SK-N-SH (cell line): ENCODE measurements at regions not wholly inside any gene's neighbourhood (a gene's known extent, or its start where the extent isn't known, plus 50 kb on each side); places are given as distances from the start of the nearest gene placed in this dataset.
"Not testable (repeated sequence)": the region's sequence is repeated elsewhere in the genome, so short reads cannot be mapped to it uniquely, and the experiment has no call there.

Source experiments
- CTCF ChIA-PET: fragments of 300-600, 350-600 bp; formaldehyde crosslinking; extraction: SDS; loops from one replicate; lab custom pipeline; 2021; lab: Yijun Ruan, JAX
- POLR2A ChIA-PET: fragments of 350-600 bp; sonication (Branson Sonifier 250); formaldehyde crosslinking; extraction: SDS; loops from one replicate; lab custom pipeline; 2020; ENCODE audit warnings: antibody characterized with exemption, inconsistent platforms; lab: Yijun Ruan, JAX
- DNase-seq: peaks from one replicate; pipeline ENCODE4 v3.0.0; 2012
- H2AFZ ChIP-seq: fragments of 200-600 bp; sonication (generic); 2 replicates; pipeline ENCODE4 v1.8.1; 2016; ENCODE audit warnings: antibody characterized with exemption, mild to moderate bottlenecking, low read depth
- H3F3A ChIP-seq: fragments of 200-600 bp; sonication (generic); replicated peaks from 2 replicates; pipeline ENCODE3; 2016; ENCODE audit warnings: antibody characterized with exemption, mild to moderate bottlenecking; ENCODE audit not compliant: insufficient read depth
- H3K27ac ChIP-seq, 2 experiments: fragments of 200-500 bp in 1 of 2; fragments of 200-600 bp in 1 of 2; sonication (Bioruptor generic) in 1 of 2; sonication (generic), shearing (Covaris generic) in 1 of 2; 2 replicates each; pipeline versions ENCODE4 v1.5.1 to v1.6.1; 2014 to 2016; ENCODE audit warnings: low read depth in 2 of 2, inconsistent platforms in 1 of 2, low read length in 1 of 2, mild to moderate bottlenecking in 1 of 2, mixed read lengths in 1 of 2
- H3K27me3 ChIP-seq: fragments of 200-600 bp; sonication (generic), shearing (Covaris generic); 2 replicates; pipeline ENCODE4 v1.6.1; 2016; ENCODE audit warnings: mixed run types; ENCODE audit not compliant: insufficient read depth
- H3K36me3 ChIP-seq, 2 experiments: fragments of 200-500 bp in 1 of 2; fragments of 200-600 bp in 1 of 2; sonication (Bioruptor generic) in 1 of 2; sonication (generic) in 1 of 2; replicated peaks in 1 of 2; 2 replicates each; pipeline versions ENCODE3 to v1.5.1; 2014 to 2016; ENCODE audit warnings: low read length in 1 of 2, mild to moderate bottlenecking in 1 of 2; ENCODE audit not compliant: insufficient read depth in 2 of 2, control insufficient read depth in 1 of 2
- H3K4me1 ChIP-seq, 2 experiments: fragments of 200-500 bp in 1 of 2; fragments of 200-600 bp in 1 of 2; sonication (Bioruptor generic) in 1 of 2; sonication (generic), shearing (Covaris generic) in 1 of 2; 2 replicates each; pipeline versions ENCODE4 v1.5.1 to v1.6.1; 2014 to 2016; ENCODE audit warnings: low read depth in 1 of 2, low read length in 1 of 2, mixed run types in 1 of 2; ENCODE audit not compliant: insufficient read depth in 2 of 2, control insufficient read depth in 1 of 2
- H3K4me2 ChIP-seq: fragments of 200-600 bp; sonication (generic), shearing (Covaris generic); 2 replicates; pipeline ENCODE4 v1.6.1; 2017; ENCODE audit warnings: mixed run types
- H3K4me3 ChIP-seq, 2 experiments: fragments of 200-500 bp in 1 of 2; fragments of 200-600 bp in 1 of 2; sonication (Bioruptor generic) in 1 of 2; sonication (generic), shearing (Covaris generic) in 1 of 2; 2 replicates each; pipeline versions ENCODE4 v1.5.1 to v1.8.1; 2014 to 2016; ENCODE audit warnings: low read depth in 2 of 2, inconsistent platforms in 1 of 2, low read length in 1 of 2, mild to moderate bottlenecking in 1 of 2, mixed read lengths in 1 of 2, moderate library complexity in 1 of 2
- H3K79me2 ChIP-seq: fragments of 200-600 bp; sonication (generic); 2 replicates; pipeline ENCODE4 v1.8.1; 2017; ENCODE audit warnings: mild to moderate bottlenecking; ENCODE audit not compliant: insufficient read depth
- H3K9ac ChIP-seq: fragments of 200-600 bp; sonication (generic); 2 replicates; pipeline ENCODE4 v1.6.1; 2017; ENCODE audit warnings: mixed run types
- H3K9me2 ChIP-seq: fragments of 200-600 bp; sonication (generic); 2 replicates; pipeline ENCODE4 v1.6.1; 2017; ENCODE audit warnings: mixed run types
- H3K9me3 ChIP-seq: fragments of 200-600 bp; sonication (generic); 2 replicates; pipeline ENCODE4 v1.6.1; 2017; ENCODE audit warnings: mixed run types, mild to moderate bottlenecking, moderate library complexity
- H4K20me1 ChIP-seq: fragments of 200-600 bp; sonication (generic); 2 replicates; pipeline ENCODE4 v1.6.1; 2017; ENCODE audit warnings: mild to moderate bottlenecking, mixed run types; ENCODE audit not compliant: insufficient read depth
- ELF1 ChIP-seq: IDR thresholded peaks from 2 replicates; pipeline ENCODE4 v1.4.0; 2012
- EP300 ChIP-seq, 2 experiments: IDR thresholded peaks; 2 replicates each; pipeline versions ENCODE4 v1.4.0 to v1.6.1; 2012; ENCODE audit warnings: borderline replicate concordance in 1 of 2, low read depth in 1 of 2, low read length in 1 of 2
- GABPA ChIP-seq: IDR thresholded peaks from 2 replicates; pipeline ENCODE4 v1.4.0; 2012; ENCODE audit warnings: low read depth, mild to moderate bottlenecking
- GATA2 ChIP-seq: sonication (generic); formaldehyde crosslinking; IDR thresholded peaks from 2 replicates; pipeline ENCODE4 v1.5.0; 2020; ENCODE audit warnings: mild to moderate bottlenecking, missing genetic modification reagents
- IRF3 ChIP-seq: fragments of 150-350 bp; IDR thresholded peaks from 2 replicates; pipeline ENCODE4 v1.6.1; 2016; ENCODE audit warnings: mild to moderate bottlenecking, low read depth, low read length
- MAX ChIP-seq: IDR thresholded peaks from 2 replicates; pipeline ENCODE4 v1.4.0; 2012; ENCODE audit warnings: low read depth
- MXI1 ChIP-seq: IDR thresholded peaks from 2 replicates; pipeline ENCODE4 v1.6.1; 2012; ENCODE audit warnings: mild to moderate bottlenecking, low read depth, low read length, improper control_type of control experiment
- NRF1 ChIP-seq: IDR thresholded peaks from 2 replicates; pipeline ENCODE4 v1.6.1; 2012; ENCODE audit warnings: low read depth, mild to moderate bottlenecking, low read length
- PBX3 ChIP-seq: IDR thresholded peaks from 2 replicates; pipeline ENCODE4; 2012
- POLR2AphosphoS5 ChIP-seq: IDR thresholded peaks from 2 replicates; pipeline ENCODE4 v1.6.1; 2012; ENCODE audit warnings: low read depth, low read length
- REST ChIP-seq: IDR thresholded peaks from 2 replicates; pipeline ENCODE4 v1.6.1; 2012; ENCODE audit warnings: mild to moderate bottlenecking, low read depth, low read length, moderate library complexity
- RXRA ChIP-seq: IDR thresholded peaks from 2 replicates; pipeline ENCODE4 v1.4.0; 2012; ENCODE audit warnings: low read depth, mild to moderate bottlenecking, borderline replicate concordance
- SIN3A ChIP-seq: IDR thresholded peaks from 2 replicates; pipeline ENCODE4 v1.6.1; 2012; ENCODE audit warnings: low read depth, mild to moderate bottlenecking, low read length, moderate library complexity, borderline replicate concordance
- SMC3 ChIP-seq: IDR thresholded peaks from 2 replicates; pipeline ENCODE4 v1.6.1; 2012; ENCODE audit warnings: low read depth, low read length, improper control_type of control experiment
- USF1 ChIP-seq: IDR thresholded peaks from 2 replicates; pipeline ENCODE4 v1.4.0; 2012; ENCODE audit warnings: low read depth, borderline replicate concordance
- YY1 ChIP-seq: IDR thresholded peaks from 2 replicates; pipeline ENCODE4 v1.4.0; 2012; ENCODE audit warnings: low read depth, mild to moderate bottlenecking
- ZBTB33 ChIP-seq: IDR thresholded peaks from 2 replicates; pipeline ENCODE4 v1.4.0; 2012; ENCODE audit warnings: low read depth, borderline replicate concordance
- WGBS: methylation state at CpG from one replicate; pipeline ENCODE4 v1.1.6; 2017; ENCODE audit warnings: low lambda C conversion rate; 5-methylcytosine and 5-hydroxymethylcytosine counted together

- no peaks in the 10 kb centered on the region for H3K9me2 ChIP-seq
- H3K4me2 ChIP-seq = no peak overlapping the region
- no peak for TF ChIP-seq PBX3
- no peak for TF ChIP-seq USF1
- no peak for TF ChIP-seq REST
- no peak for TF ChIP-seq SIN3A
- TF ChIP-seq MXI1 = no peak
- no peak for TF ChIP-seq NRF1
- TF ChIP-seq SMC3 = no peak
- TF ChIP-seq GABPA = no peak
- no peak for TF ChIP-seq ELF1
- no peak for TF ChIP-seq MAX
- no peak for TF ChIP-seq POLR2AphosphoS5
- TF ChIP-seq ZBTB33 = no peak
- TF ChIP-seq GATA2 (CRISPR knock-in tag) = no peak
- TF ChIP-seq YY1 = no peak
- TF ChIP-seq EP300 (IDR thresholded peaks at IDR 0.05; ENCODE audit: borderline replicate concordance in 1 of 2, low read depth in 1 of 2, low read length in 1 of 2) = no peak
- TF ChIP-seq IRF3 = no peak
- TF ChIP-seq RXRA = no peak
- H3K79me2 ChIP-seq = no peaks in the 10 kb centered on the region
- no peaks in the 10 kb centered on the region for H3K4me1 ChIP-seq
- H3K9me3 ChIP-seq = no peaks in the 10 kb centered on the region
- H3K9ac ChIP-seq = no peak overlapping the region
- no peaks in the 10 kb centered on the region for H3F3A ChIP-seq
- H3K27me3 ChIP-seq = no peaks in the 10 kb centered on the region
- no peak overlapping the region for H3K4me3 ChIP-seq
- POLR2A ChIA-PET = no interaction called here
- H4K20me1 ChIP-seq = no peaks in the 10 kb centered on the region
- no peaks in the 10 kb centered on the region for H3K36me3 ChIP-seq
- no peak overlapping the region for H3K27ac ChIP-seq
- no peak for DNase-seq
- no peak overlapping the region for H2AFZ ChIP-seq
- WGBS = 38% methylated on average over 4 of the region's 4 CpGs
- CTCF ChIA-PET = no interaction called here
Observed at GRCh38 chr5:174645677-174646076, 78.7 kb upstream of the MSX2 start.

- CTCF ChIA-PET, POLR2A ChIA-PET: not testable (repeated sequence)
- WGBS = 39% methylated on average over 4 of the region's 4 CpGs
Observed at GRCh38 chr5:174648618-174649017, 75.8 kb upstream of the MSX2 start.

More at GRCh38 chr5:174648618-174649017, 75.8 kb upstream of the MSX2 start:
- H3K4me2 ChIP-seq, H3K9ac ChIP-seq, H3K9me2 ChIP-seq, H3K27ac ChIP-seq, H3K36me3 ChIP-seq, H4K20me1 ChIP-seq, H3K27me3 ChIP-seq, DNase-seq, H3K9me3 ChIP-seq, H3K79me2 ChIP-seq, H2AFZ ChIP-seq, H3K4me3 ChIP-seq, H3K4me1 ChIP-seq, H3F3A ChIP-seq: not testable (repeated sequence)
